ENCODE measurements at regions not wholly inside any gene's neighbourhood (a gene's known extent, or its start where the extent isn't known, plus 50 kb on each side); places are given as distances from the start of the nearest gene placed in this dataset.
"Not testable (repeated sequence)": the region's sequence is repeated elsewhere in the genome, so short reads cannot be mapped to it uniquely, and the experiment has no call there.

DNA sequence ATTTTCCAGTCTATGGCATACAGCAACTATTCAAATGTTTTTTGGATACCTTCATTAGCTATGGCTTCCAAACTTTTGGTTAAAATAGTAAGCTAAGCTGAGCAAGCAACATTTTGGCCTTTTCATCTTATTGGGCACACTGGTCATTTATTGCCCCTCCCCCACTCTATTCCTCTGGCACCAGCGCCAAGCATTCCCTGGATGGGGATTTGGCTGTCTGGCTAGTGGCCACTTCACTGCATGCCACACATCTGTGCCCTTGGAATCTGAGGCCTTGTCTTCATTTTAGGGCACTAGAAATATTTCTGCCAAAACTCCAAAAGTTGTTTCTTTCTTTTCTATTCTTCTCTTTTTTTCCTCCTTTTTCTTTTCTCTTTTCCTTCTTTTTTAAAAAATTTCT lies 305.8 kb upstream of the POTED start:
- DNase-seq; intact Hi-C loops (cut with micrococcal nuclease); ATAC-seq: not testable (repeated sequence)

DNA sequence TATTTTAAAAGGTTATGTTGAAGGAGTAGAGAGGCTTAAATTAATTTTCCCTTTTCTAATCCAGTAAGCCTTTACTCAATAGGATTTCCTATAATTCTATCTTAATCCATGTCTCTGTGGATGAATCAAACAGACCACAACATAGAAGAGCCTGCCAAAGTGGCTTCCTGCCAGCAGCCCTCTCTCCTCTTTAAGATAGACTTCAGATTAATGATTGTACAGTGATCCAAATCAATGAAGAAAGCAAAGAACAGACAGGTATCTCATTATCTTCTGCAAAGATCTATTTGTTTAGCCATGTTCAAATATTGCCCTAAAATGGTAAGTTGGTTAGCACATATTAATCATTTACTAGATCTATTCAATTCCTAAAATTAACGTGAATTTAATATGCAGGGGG lies 304.7 kb upstream of the POTED start:
- DNase-seq; intact Hi-C loops (cut with micrococcal nuclease); ATAC-seq: not testable (repeated sequence)

GRCh38 chr21:13310120-13310519 lies 299.5 kb upstream of the POTED start:
- ATAC-seq; DNase-seq; intact Hi-C loops (cut with micrococcal nuclease): not testable (repeated sequence)

- intact Hi-C loops (cut with micrococcal nuclease); DNase-seq; ATAC-seq: not testable (repeated sequence)
These were observed 298.7 kb upstream of the POTED start for GRCh38 chr21:13310570-13311524.

GRCh38 chr21:13318718-13319117 lies 290.9 kb upstream of the POTED start:
- peak; percentile 36 for ATAC-seq
- DNase-seq; intact Hi-C loops (cut with micrococcal nuclease): not testable (repeated sequence)

DNA sequence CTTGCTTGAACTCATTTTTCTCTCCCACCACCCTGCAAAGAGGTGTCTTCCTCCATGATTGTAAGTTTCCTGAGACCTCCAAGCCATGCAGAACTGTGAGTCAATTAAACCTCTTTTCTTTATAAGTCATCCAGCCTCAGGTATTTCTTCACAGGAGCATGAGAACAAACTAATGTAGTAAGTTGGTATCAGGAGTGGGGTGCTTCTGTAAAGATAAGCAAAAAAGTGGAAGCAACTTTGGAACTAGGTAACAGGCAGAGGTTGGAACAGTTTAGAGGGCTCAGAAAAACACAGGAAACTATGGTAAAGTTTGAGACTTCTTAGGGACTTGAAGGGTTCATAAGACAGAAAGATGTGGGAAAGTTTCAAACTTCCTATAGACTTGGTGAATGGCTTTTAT lies 287.7 kb upstream of the POTED start:
- DNase-seq; ATAC-seq; intact Hi-C loops (cut with micrococcal nuclease): not testable (repeated sequence)

- ATAC-seq; intact Hi-C loops (cut with micrococcal nuclease); DNase-seq: not testable (repeated sequence)
These were observed 268.8 kb upstream of the POTED start for GRCh38 chr21:13340670-13341234.

DNA sequence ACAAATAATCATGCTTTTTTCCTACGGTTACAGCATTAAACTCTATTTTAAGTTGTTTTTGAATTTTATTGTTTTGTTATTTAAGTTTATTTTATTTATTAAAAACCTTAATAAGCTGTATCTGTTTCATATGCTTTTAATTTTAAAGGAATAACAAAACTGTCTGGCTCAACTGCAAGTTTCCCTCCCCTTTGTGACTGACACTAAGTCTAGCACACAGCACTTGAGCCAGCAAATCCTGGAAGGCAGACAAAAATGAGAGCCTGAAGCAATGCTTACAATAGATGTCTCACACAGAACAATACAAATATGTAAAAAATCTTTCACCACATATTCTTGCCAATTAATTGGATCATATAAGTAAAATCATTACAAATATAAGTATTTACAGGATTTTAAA lies 258.1 kb upstream of the POTED start:
- ATAC-seq, DNase-seq: not testable (repeated sequence)

GRCh38 chr21:13360175-13360574 lies 249.4 kb upstream of the POTED start:
- ATAC-seq, DNase-seq: not testable (repeated sequence)

More for the DNA sequence above, 258.1 kb upstream of the POTED start:
- intact Hi-C loops (cut with micrococcal nuclease), result not testable (repeated sequence)

DNA sequence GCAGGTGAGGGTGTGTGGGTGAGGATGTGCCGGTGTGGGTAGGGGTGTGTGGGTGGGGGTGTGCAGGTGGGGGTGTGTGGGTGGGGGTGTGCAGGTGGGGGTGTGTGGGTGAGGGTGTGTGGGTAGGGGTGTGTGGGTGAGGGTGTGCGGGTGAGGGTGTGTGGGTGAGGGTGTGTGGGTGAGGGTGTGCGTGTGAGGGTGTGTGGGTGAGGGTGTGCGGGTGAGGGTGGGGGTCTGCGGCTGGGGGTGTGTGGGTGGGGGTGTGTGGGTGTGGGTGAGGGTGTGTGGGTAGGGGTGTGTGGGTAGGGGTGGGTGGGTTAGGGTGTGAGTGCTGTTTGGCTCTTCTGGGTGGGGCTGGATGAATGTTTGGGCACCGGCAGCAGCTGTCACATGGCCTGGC lies 241.4 kb upstream of the POTED start:
- DNase-seq, result no peak
- ATAC-seq, result no peak
- intact Hi-C loops (cut with micrococcal nuclease), result no loop called here

More at GRCh38 chr21:13360175-13360574, 249.4 kb upstream of the POTED start:
- intact Hi-C loops (cut with micrococcal nuclease), result not testable (repeated sequence)

GRCh38 chr21:13372721-13373120 lies 236.9 kb upstream of the POTED start:
- ATAC-seq; intact Hi-C loops (cut with micrococcal nuclease); DNase-seq: not testable (repeated sequence)

DNA sequence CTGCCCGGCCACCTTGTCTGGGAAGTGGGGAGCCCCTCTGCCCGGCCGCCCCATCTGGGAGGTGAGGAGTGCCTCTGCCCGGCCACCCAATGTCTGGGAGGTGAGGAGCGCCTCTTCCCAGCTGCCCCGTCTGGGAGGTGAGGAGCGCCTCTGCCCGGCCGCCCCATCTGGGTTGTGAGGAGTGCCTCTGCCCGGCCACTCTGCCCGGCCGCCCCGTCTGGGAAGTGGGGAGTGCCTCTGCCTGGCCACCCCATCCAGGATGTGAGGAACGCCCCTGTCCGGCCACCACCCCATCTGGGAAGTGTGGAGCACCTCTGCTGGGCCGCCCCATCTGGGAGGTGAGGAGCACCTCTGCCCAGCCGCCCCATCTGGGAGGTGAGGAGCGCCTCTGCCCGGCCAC lies 230.6 kb upstream of the POTED start:
- DNase-seq; intact Hi-C loops (cut with micrococcal nuclease); ATAC-seq: not testable (repeated sequence)

DNA sequence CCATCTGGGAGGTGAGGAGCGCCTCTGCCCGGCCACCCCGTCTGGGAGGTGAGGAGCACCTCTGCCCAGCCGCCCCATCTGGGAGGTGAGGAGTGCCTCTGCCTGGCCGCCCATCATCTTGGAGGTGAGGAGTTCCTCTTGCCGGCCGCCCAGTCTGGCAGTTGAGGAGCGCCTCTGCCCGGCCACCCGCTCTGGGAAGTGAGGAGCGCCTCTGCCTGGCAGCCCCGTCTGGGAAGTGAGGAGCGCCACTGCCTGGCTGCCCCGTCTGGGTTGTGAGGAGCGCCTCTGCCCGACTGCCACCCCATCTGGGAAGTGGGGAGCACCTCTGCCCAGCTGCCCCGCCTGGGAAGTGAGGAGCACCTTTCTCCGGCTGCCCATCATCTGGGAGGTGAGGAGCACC lies 230.0 kb upstream of the POTED start:
- ATAC-seq; DNase-seq; intact Hi-C loops (cut with micrococcal nuclease): not testable (repeated sequence)

GRCh38 chr21:13380561-13380960 lies 229.0 kb upstream of the POTED start:
- DNase-seq; ATAC-seq; intact Hi-C loops (cut with micrococcal nuclease): not testable (repeated sequence)

DNA sequence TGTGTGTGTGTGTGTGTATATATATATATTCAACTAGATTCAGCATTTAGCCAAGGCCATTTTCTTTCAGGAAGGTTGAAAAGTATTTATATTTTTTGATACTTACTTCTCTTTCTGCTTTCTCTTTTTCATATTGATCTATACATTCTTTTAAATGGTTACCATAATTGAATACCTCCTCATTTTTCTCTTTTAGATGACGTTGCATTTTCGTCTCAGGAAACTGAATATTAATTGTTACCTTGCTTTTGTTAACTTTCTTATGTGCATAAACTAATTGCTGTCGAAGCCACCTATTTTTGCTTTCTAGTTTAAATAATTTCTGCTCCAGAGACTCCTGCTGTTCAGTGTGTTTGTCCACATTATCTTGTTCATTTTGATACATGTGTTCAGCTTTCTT lies 225.4 kb upstream of the POTED start:
- DNase-seq; ATAC-seq; intact Hi-C loops (cut with micrococcal nuclease): not testable (repeated sequence)

DNA sequence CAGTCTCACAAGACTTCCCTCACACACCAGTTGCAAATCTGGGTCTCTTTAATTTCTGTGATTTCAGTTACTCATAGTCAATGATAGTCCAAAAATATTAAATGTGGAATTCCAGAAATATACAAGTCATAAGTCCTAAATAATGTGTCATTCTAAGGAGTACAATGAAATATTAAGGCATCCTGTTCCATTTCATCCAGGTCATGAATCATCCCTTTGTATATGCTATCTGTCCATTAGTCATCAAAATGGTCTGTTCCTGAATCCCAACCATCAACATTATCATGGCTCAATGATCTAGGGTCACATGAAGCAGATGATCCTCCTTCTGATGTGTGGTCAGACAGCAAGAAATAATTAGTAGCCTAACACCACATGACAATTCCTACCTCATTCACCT lies 200.4 kb upstream of the POTED start:
- DNase-seq; ATAC-seq; intact Hi-C loops (cut with micrococcal nuclease): not testable (repeated sequence)

GRCh38 chr21:13435863-13436262 lies 173.7 kb upstream of the POTED start:
- ATAC-seq; intact Hi-C loops (cut with micrococcal nuclease); DNase-seq: not testable (repeated sequence)

- DNase-seq; ATAC-seq; intact Hi-C loops (cut with micrococcal nuclease): not testable (repeated sequence)
These were observed 161.8 kb upstream of the POTED start for GRCh38 chr21:13447767-13448166.

GRCh38 chr21:13463562-13463961 lies 146.0 kb upstream of the POTED start:
- ATAC-seq; intact Hi-C loops (cut with micrococcal nuclease); DNase-seq: not testable (repeated sequence)
